Left forelimb (tissue), 1 donor: ENCODE measurements at regions not wholly inside any gene's neighbourhood (a gene's known extent, or its start where the extent isn't known, plus 50 kb on each side); places are given as distances from the start of the nearest gene placed in this dataset.
"Not testable (repeated sequence)": the region's sequence is repeated elsewhere in the genome, so short reads cannot be mapped to it uniquely, and the experiment has no call there.

Source experiments
- DNase-seq: peaks from one replicate; pipeline ENCODE4 v3.0.0-alpha.2; 2018; ENCODE audit warnings: low spot score

- no peak for DNase-seq
Observed at GRCh38 chr3:150328654-150329040, 79.5 kb upstream of the TSC22D2 start.

GRCh38 chr3:150327678-150328653 lies 80.1 kb upstream of the TSC22D2 start:
- DNase-seq, result no peak

GRCh38 chr3:150324788-150325187 lies 83.3 kb upstream of the TSC22D2 start:
- DNase-seq, result no peak

GRCh38 chr3:150324245-150324644 lies 83.9 kb upstream of the TSC22D2 start:
- no peak for DNase-seq

- DNase-seq, result no peak
Observed at GRCh38 chr3:150323770-150324169, 84.3 kb upstream of the TSC22D2 start.

GRCh38 chr3:150323091-150323490 lies 85.0 kb upstream of the TSC22D2 start:
- not testable (repeated sequence) for DNase-seq

- not testable (repeated sequence) for DNase-seq
Observed at GRCh38 chr3:150320971-150321370, 87.1 kb upstream of the TSC22D2 start.

GRCh38 chr3:150319900-150320299 lies 88.2 kb upstream of the TSC22D2 start:
- no peak for DNase-seq

- DNase-seq, result no peak
Observed at GRCh38 chr3:150317469-150317868, 90.6 kb upstream of the TSC22D2 start.

GRCh38 chr3:150315721-150316120 lies 92.4 kb upstream of the TSC22D2 start:
- no peak for DNase-seq

- no peak for DNase-seq
Observed at GRCh38 chr3:150314248-150315004, 93.7 kb upstream of the TSC22D2 start.

- no peak for DNase-seq
Observed at GRCh38 chr3:150312018-150312657, 96.0 kb upstream of the TSC22D2 start.

GRCh38 chr3:150311156-150311555 lies 96.9 kb upstream of the TSC22D2 start:
- DNase-seq, result no peak

- DNase-seq, result no peak
Observed at GRCh38 chr3:150309557-150309956, 98.5 kb upstream of the TSC22D2 start.

GRCh38 chr3:150309257-150309542 lies 98.9 kb upstream of the TSC22D2 start:
- DNase-seq, result no peak

GRCh38 chr3:150308481-150309256 lies 99.4 kb upstream of the TSC22D2 start:
- no peak for DNase-seq

GRCh38 chr3:150308037-150308319 lies 100.1 kb upstream of the TSC22D2 start:
- no peak for DNase-seq

GRCh38 chr3:150307311-150308036 lies 100.6 kb upstream of the TSC22D2 start:
- DNase-seq, result no peak

GRCh38 chr3:150306906-150307305 lies 101.2 kb upstream of the TSC22D2 start:
- no peak for DNase-seq

GRCh38 chr3:150306083-150306482 lies 102.0 kb upstream of the TSC22D2 start:
- DNase-seq, result no peak

- no peak for DNase-seq
Observed at GRCh38 chr3:150303768-150304167, 104.3 kb upstream of the TSC22D2 start.

GRCh38 chr3:150302246-150302645 lies 105.9 kb upstream of the TSC22D2 start:
- DNase-seq, result no peak
